Fibroblast of lung (primary cell): ENCODE measurements at regions not wholly inside any gene's neighbourhood (a gene's known extent, or its start where the extent isn't known, plus 50 kb on each side); places are given as distances from the start of the nearest gene placed in this dataset.

Source experiments
- DNase-seq, 2 donors: peaks; one replicate each; pipeline versions ENCODE4 v3.0.0 to v3.0.0-alpha.2; 2010; ENCODE audit warnings: low read depth in 2 of 2
- H2AFZ ChIP-seq: 2 replicates; pipeline ENCODE4 v1.5.1; 2012; ENCODE audit warnings: low read length, control low read depth, inconsistent platforms
- H3K27ac ChIP-seq: 2 replicates; pipeline ENCODE4 v1.5.1; 2011; ENCODE audit warnings: low read length, control low read depth; ENCODE audit not compliant: insufficient read depth
- H3K27me3 ChIP-seq: 2 replicates; pipeline ENCODE4 v1.5.1; 2011; ENCODE audit warnings: mild to moderate bottlenecking, low read length; ENCODE audit not compliant: control insufficient read depth, insufficient read depth
- H3K36me3 ChIP-seq: 2 replicates; pipeline ENCODE4 v1.5.1; 2011; ENCODE audit warnings: low read length; ENCODE audit not compliant: control insufficient read depth, insufficient read depth
- H3K4me1 ChIP-seq: 2 replicates; pipeline ENCODE4 v1.5.1; 2011; ENCODE audit warnings: low read length; ENCODE audit not compliant: control insufficient read depth, insufficient read depth; ENCODE audit errors: extremely low read depth
- H3K4me2 ChIP-seq: 2 replicates; pipeline ENCODE4 v1.5.1; 2011; ENCODE audit warnings: low read length, control low read depth; ENCODE audit not compliant: insufficient read depth; ENCODE audit errors: extremely low read depth
- H3K4me3 ChIP-seq, 4 experiments: fragments of 200-600 bp in 1 of 4; sonication (generic) in 1 of 4; replicated peaks in 1 of 4; 2 replicates each; pipeline ENCODE4 v1.5.1; 2011 to 2016; ENCODE audit warnings: low read length in 4 of 4, low read depth in 3 of 4, mild to moderate bottlenecking in 3 of 4, control low read depth in 2 of 4, inconsistent platforms in 1 of 4, mixed read lengths in 1 of 4; ENCODE audit not compliant: insufficient read depth in 1 of 4; ENCODE audit errors: control extremely low read depth in 1 of 4
- H3K79me2 ChIP-seq: 2 replicates; pipeline ENCODE4 v1.5.1; 2012; ENCODE audit warnings: mild to moderate bottlenecking, low read length, inconsistent platforms; ENCODE audit not compliant: control insufficient read depth, insufficient read depth
- H3K9ac ChIP-seq: 2 replicates; pipeline ENCODE4 v1.5.1; 2011; ENCODE audit warnings: mild to moderate bottlenecking, low read length, control low read depth; ENCODE audit not compliant: insufficient read depth
- H3K9me3 ChIP-seq: 2 replicates; pipeline ENCODE4 v1.5.1; 2012; ENCODE audit warnings: low read depth, low read length; ENCODE audit not compliant: control insufficient read depth, insufficient read depth
- H4K20me1 ChIP-seq: 2 replicates; pipeline ENCODE4 v1.5.1; 2011; ENCODE audit warnings: low read length; ENCODE audit not compliant: control insufficient read depth, insufficient read depth; ENCODE audit errors: extremely low read depth
- CTCF ChIP-seq, 2 donors: IDR thresholded peaks in 1 of 2; conservative IDR thresholded peaks in 1 of 2; 1 replicate in 1 of 2; 2 replicates in 1 of 2; pipeline ENCODE4 v1.5.1; 2011 to 2012; ENCODE audit warnings: low read length in 2 of 2, control low read depth in 1 of 2, inconsistent platforms in 1 of 2, low read depth in 1 of 2, mild to moderate bottlenecking in 1 of 2
- EZH2 ChIP-seq: IDR thresholded peaks from 2 replicates; pipeline ENCODE4 v1.5.1; 2012; ENCODE audit warnings: low read length, control low read depth, mild to moderate bottlenecking; ENCODE audit errors: missing control alignments

DNA sequence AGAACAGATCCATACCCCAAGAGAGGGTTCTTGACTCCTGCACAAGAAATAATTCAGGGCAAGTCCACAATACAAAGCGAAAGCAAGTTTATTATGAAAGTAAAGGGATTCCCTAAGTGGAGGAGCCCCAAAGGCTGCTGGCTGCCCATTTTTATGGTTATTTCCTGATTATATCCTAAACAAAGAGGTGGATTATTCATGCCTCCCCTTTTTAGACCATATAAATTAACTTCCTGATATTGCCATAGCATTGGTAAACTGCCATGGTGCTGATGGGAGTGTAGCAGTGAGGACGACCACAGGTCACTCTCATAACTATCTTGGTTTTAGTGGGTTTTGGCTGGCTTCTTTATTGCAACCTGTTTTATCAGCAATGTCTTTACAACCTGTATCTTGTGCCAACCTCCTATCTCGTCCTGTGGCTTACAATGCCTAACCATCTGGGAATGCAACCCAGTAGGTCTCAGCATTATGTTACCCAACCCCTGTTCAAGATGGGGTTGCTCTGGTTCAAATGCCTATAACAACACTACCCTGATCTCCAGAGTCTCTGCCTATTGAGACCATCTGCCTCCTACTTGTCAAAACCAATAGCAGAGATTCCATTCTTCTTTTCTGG, 154.4 kb upstream of the GRAMD2B start:
- H4K20me1 ChIP-seq = no peaks in the 10 kb centered on the region
- H2AFZ ChIP-seq = no peak overlapping the region
- no peak overlapping the region for H3K4me3 ChIP-seq
- no peaks in the 10 kb centered on the region for H3K9me3 ChIP-seq
- no peak overlapping the region for H3K4me2 ChIP-seq
- H3K36me3 ChIP-seq = no peaks in the 10 kb centered on the region
- no peak overlapping the region for H3K27ac ChIP-seq
- H3K4me1 ChIP-seq = no peaks in the 10 kb centered on the region
- no peaks in the 10 kb centered on the region for H3K27me3 ChIP-seq
- H3K79me2 ChIP-seq = no peaks in the 10 kb centered on the region
- TF ChIP-seq EZH2 (no peak), CTCF (conservative IDR thresholded peaks at IDR 0.05 in 1 of 2, IDR thresholded peaks at IDR 0.05 in 1 of 2; ENCODE audit: low read depth in 1 of 2, low read length in 2 of 2) (no peak)
- DNase-seq = peak in 1 of 2 donors; percentile 47
- no peak overlapping the region for H3K9ac ChIP-seq

GRCh38 chr5:126269511-126269910, 153.7 kb upstream of the GRAMD2B start:
- Histone ChIP-seq H3K4me3 (no peak overlapping the region), H4K20me1 (no peaks in the 10 kb centered on the region), H3K27ac (no peak overlapping the region), H3K9ac (no peak overlapping the region), H2AFZ (no peak overlapping the region), H3K4me2 (no peak overlapping the region), H3K79me2 (no peaks in the 10 kb centered on the region), H3K36me3 (no peaks in the 10 kb centered on the region), H3K4me1 (no peaks in the 10 kb centered on the region), H3K27me3 (no peaks in the 10 kb centered on the region), H3K9me3 (no peaks in the 10 kb centered on the region)
- no peak for DNase-seq
- TF ChIP-seq EZH2 = no peak
- no peak for TF ChIP-seq CTCF (conservative IDR thresholded peaks at IDR 0.05 in 1 of 2, IDR thresholded peaks at IDR 0.05 in 1 of 2; ENCODE audit: low read depth in 1 of 2, low read length in 2 of 2)

GRCh38 chr5:126271141-126271540, 152.1 kb upstream of the GRAMD2B start:
- Histone ChIP-seq H2AFZ (no peak overlapping the region), H3K4me1 (no peaks in the 10 kb centered on the region), H3K9me3 (no peaks in the 10 kb centered on the region), H3K79me2 (no peaks in the 10 kb centered on the region), H3K27me3 (no peaks in the 10 kb centered on the region), H3K4me3 (no peak overlapping the region), H4K20me1 (no peaks in the 10 kb centered on the region), H3K36me3 (no peaks in the 10 kb centered on the region), H3K9ac (no peak overlapping the region), H3K27ac (no peak overlapping the region), H3K4me2 (no peak overlapping the region)
- no peak for TF ChIP-seq CTCF (conservative IDR thresholded peaks at IDR 0.05 in 1 of 2, IDR thresholded peaks at IDR 0.05 in 1 of 2; ENCODE audit: low read depth in 1 of 2, low read length in 2 of 2)
- no peak for TF ChIP-seq EZH2
- no peak for DNase-seq
